DND-41 (cell line): ENCODE measurements at regions not wholly inside any gene's neighbourhood (a gene's known extent, or its start where the extent isn't known, plus 50 kb on each side); places are given as distances from the start of the nearest gene placed in this dataset.

Experiments
- EZH2 ChIP-seq: IDR thresholded peaks from 3 replicates; pipeline ENCODE4 v1.6.1; 2012; ENCODE audit warnings: borderline replicate concordance, low read depth, mild to moderate bottlenecking, moderate library complexity, low read length, inconsistent platforms; ENCODE audit not compliant: severe bottlenecking
- TF ChIP-seq, protein P1 (sequence below): IDR thresholded peaks from 2 replicates; pipeline ENCODE4 v1.5.1; 2012; ENCODE audit warnings: borderline replicate concordance, low read length, moderate library complexity, mild to moderate bottlenecking; ENCODE audit not compliant: poor library complexity, severe bottlenecking; ENCODE audit errors: extremely low read depth

DNA sequence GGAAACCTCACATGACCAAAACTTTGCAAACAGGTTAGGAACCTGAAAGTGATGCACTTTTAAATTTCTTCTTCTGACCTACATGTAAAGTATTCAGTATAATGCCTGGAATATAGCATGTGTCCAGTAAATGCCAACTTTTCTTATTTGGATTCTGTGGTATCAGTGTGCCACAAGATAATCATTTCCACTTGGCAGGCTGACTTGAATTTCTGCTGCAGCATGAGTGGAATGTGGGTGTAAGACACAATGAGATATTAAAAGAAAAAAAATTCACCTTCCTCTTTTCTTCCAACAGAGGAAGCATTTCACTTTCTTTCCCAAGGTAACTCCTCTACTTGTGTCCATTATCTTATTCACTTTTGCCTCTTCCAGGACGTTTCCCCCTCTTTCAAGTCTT is 141.9 kb upstream of the PRKD1 start:
- TF ChIP-seq, protein P1, sequence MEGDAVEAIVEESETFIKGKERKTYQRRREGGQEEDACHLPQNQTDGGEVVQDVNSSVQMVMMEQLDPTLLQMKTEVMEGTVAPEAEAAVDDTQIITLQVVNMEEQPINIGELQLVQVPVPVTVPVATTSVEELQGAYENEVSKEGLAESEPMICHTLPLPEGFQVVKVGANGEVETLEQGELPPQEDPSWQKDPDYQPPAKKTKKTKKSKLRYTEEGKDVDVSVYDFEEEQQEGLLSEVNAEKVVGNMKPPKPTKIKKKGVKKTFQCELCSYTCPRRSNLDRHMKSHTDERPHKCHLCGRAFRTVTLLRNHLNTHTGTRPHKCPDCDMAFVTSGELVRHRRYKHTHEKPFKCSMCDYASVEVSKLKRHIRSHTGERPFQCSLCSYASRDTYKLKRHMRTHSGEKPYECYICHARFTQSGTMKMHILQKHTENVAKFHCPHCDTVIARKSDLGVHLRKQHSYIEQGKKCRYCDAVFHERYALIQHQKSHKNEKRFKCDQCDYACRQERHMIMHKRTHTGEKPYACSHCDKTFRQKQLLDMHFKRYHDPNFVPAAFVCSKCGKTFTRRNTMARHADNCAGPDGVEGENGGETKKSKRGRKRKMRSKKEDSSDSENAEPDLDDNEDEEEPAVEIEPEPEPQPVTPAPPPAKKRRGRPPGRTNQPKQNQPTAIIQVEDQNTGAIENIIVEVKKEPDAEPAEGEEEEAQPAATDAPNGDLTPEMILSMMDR, result no peak
- no peak for TF ChIP-seq EZH2
